ENCODE measurements at regions not wholly inside any gene's neighbourhood (a gene's known extent, or its start where the extent isn't known, plus 50 kb on each side); places are given as distances from the start of the nearest gene placed in this dataset.

- WGBS, 2 donors, result 49 to 68% methylated on average over 2 of the region's 2 CpGs
- H3K36me3 ChIP-seq, result no peaks in the 10 kb centered on the region
These were observed 442.3 kb upstream of the RGPD4 start for GRCh38 chr2:107384422-107384821.

GRCh38 chr2:107385921-107386320 lies 440.8 kb upstream of the RGPD4 start:
- ATAC-seq (ENCODE audit: low FRiP score in 2 of 2) (no peak), DNase-seq (no peak)
- no peaks in the 10 kb centered on the region for H3K4me1 ChIP-seq
- no peak for TF ChIP-seq POLR2AphosphoS5 (IDR thresholded peaks at IDR 0.05)
- no peak for TF ChIP-seq POLR2A (IDR thresholded peaks at IDR 0.05)
- no peak for TF ChIP-seq EP300 (IDR thresholded peaks at IDR 0.05)
- no peak for TF ChIP-seq CTCF (IDR thresholded peaks at IDR 0.05)
- H3K27ac ChIP-seq, result no peak overlapping the region
- H3K36me3 ChIP-seq, result no peaks in the 10 kb centered on the region
- no peaks in the 10 kb centered on the region for H3K9me3 ChIP-seq
- H3K4me3 ChIP-seq, result no peak overlapping the region
- no peaks in the 10 kb centered on the region for H3K27me3 ChIP-seq
- 63 to 77% methylated on average over 1 of the region's 1 CpG for WGBS, 2 donors

More at GRCh38 chr2:107384422-107384821, 442.3 kb upstream of the RGPD4 start:
- DNase-seq, result no peak
- no peak for ATAC-seq (ENCODE audit: low FRiP score in 2 of 2)
- H3K27ac ChIP-seq, result no peak overlapping the region
- no peaks in the 10 kb centered on the region for H3K9me3 ChIP-seq
- no peaks in the 10 kb centered on the region for H3K4me1 ChIP-seq
- H3K27me3 ChIP-seq, result no peaks in the 10 kb centered on the region
- no peak overlapping the region for H3K4me3 ChIP-seq
- no peak for TF ChIP-seq EP300 (IDR thresholded peaks at IDR 0.05)

- TF ChIP-seq EP300 (IDR thresholded peaks at IDR 0.05) (no peak), POLR2AphosphoS5 (IDR thresholded peaks at IDR 0.05) (no peak), CTCF (IDR thresholded peaks at IDR 0.05) (no peak), POLR2A (IDR thresholded peaks at IDR 0.05) (no peak)
- 95 to 100% methylated on average over 11 to 20 of the region's 32 CpGs for WGBS, 2 donors
- H3K27ac ChIP-seq, result no peak overlapping the region
- H3K36me3 ChIP-seq, result no peaks in the 10 kb centered on the region
- H3K4me1 ChIP-seq, result no peaks in the 10 kb centered on the region
- H3K4me3 ChIP-seq, result no peak overlapping the region
- no peaks in the 10 kb centered on the region for H3K27me3 ChIP-seq
- ATAC-seq (ENCODE audit: low FRiP score in 2 of 2) (peak in 1 of 2 donors; percentile 16), DNase-seq (peak in 1 of 2 donors; percentile 78)
- peaks cover 0 to 4% (median 0%) of the 10 kb centered on the region in 4 donors for H3K9me3 ChIP-seq
These were observed 434.4 kb upstream of the RGPD4 start for GRCh38 chr2:107392241-107392704.

GRCh38 chr2:107393516-107393915 lies 433.2 kb upstream of the RGPD4 start:
- Histone ChIP-seq H3K4me3 (no peak overlapping the region), H3K27ac (no peak overlapping the region), H3K36me3 (no peaks in the 10 kb centered on the region), H3K27me3 (no peaks in the 10 kb centered on the region), H3K4me1 (no peaks in the 10 kb centered on the region), H3K9me3 (peaks cover 0 to 4% (median 0%) of the 10 kb centered on the region in 4 donors)
- DNase-seq (no peak), ATAC-seq (ENCODE audit: low FRiP score in 2 of 2) (no peak)
- no peak for TF ChIP-seq EP300 (IDR thresholded peaks at IDR 0.05)
- no peak for TF ChIP-seq POLR2AphosphoS5 (IDR thresholded peaks at IDR 0.05)
- TF ChIP-seq POLR2A (IDR thresholded peaks at IDR 0.05), result no peak
- TF ChIP-seq CTCF (IDR thresholded peaks at IDR 0.05), result no peak

GRCh38 chr2:107398683-107399082 lies 428.0 kb upstream of the RGPD4 start:
- Histone ChIP-seq H3K9me3 (no peaks in the 10 kb centered on the region), H3K27me3 (no peaks in the 10 kb centered on the region), H3K36me3 (no peaks in the 10 kb centered on the region), H3K27ac (no peak overlapping the region), H3K4me3 (no peak overlapping the region), H3K4me1 (no peaks in the 10 kb centered on the region)
- DNase-seq (no peak), ATAC-seq (ENCODE audit: low FRiP score in 2 of 2) (no peak)
- no peak for TF ChIP-seq POLR2A (IDR thresholded peaks at IDR 0.05)
- no peak for TF ChIP-seq CTCF (IDR thresholded peaks at IDR 0.05)
- no peak for TF ChIP-seq EP300 (IDR thresholded peaks at IDR 0.05)
- TF ChIP-seq POLR2AphosphoS5 (IDR thresholded peaks at IDR 0.05), result no peak
- 94 to 100% methylated on average over 1 of the region's 1 CpG for whole genome bisulfite sequencing, 2 donors

Measured in upper lobe of left lung (tissue), 6 donors.